ENCODE measurements at regions not wholly inside any gene's neighbourhood (a gene's known extent, or its start where the extent isn't known, plus 50 kb on each side); places are given as distances from the start of the nearest gene placed in this dataset.
"Not testable (repeated sequence)": the region's sequence is repeated elsewhere in the genome, so short reads cannot be mapped to it uniquely, and the experiment has no call there.

GRCh38 chr1:53393325-53393792 lies 65.5 kb upstream of the LRP8 start:
- TF ChIP-seq POLR2A (IDR thresholded peaks at IDR 0.05; ENCODE audit: low read depth, low read length), result no peak
- FAIRE-seq (no peak), DNase-seq (ENCODE audit: insufficient read length, low spot score) (peak; percentile 70)

- no peak for TF ChIP-seq POLR2A (IDR thresholded peaks at IDR 0.05; ENCODE audit: low read depth, low read length)
- DNase-seq (ENCODE audit: insufficient read length, low spot score), result no peak
- no peak for FAIRE-seq
Measured at GRCh38 chr1:53394306-53394705, 64.9 kb upstream of the DMRTB1 start.

- TF ChIP-seq POLR2A (IDR thresholded peaks at IDR 0.05; ENCODE audit: low read depth, low read length), result no peak
- DNase-seq (ENCODE audit: insufficient read length, low spot score) (no peak), FAIRE-seq (no peak)
Measured at GRCh38 chr1:53395671-53396215, 63.5 kb upstream of the DMRTB1 start.

- FAIRE-seq (no peak), DNase-seq (ENCODE audit: insufficient read length, low spot score) (no peak)
- TF ChIP-seq POLR2A (IDR thresholded peaks at IDR 0.05; ENCODE audit: low read depth, low read length), result no peak
Measured at GRCh38 chr1:53396573-53397268, 62.5 kb upstream of the DMRTB1 start.

GRCh38 chr1:53398091-53398490 lies 61.1 kb upstream of the DMRTB1 start:
- FAIRE-seq (no peak), DNase-seq (ENCODE audit: insufficient read length, low spot score) (no peak)
- TF ChIP-seq POLR2A (IDR thresholded peaks at IDR 0.05; ENCODE audit: low read depth, low read length), result no peak

- TF ChIP-seq POLR2A (IDR thresholded peaks at IDR 0.05; ENCODE audit: low read depth, low read length), result no peak
- no peak for FAIRE-seq
- DNase-seq (ENCODE audit: insufficient read length, low spot score), result no peak
Measured at GRCh38 chr1:53398576-53399365, 60.4 kb upstream of the DMRTB1 start.

- DNase-seq (ENCODE audit: insufficient read length, low spot score); FAIRE-seq: not testable (repeated sequence)
Measured at GRCh38 chr1:53399370-53400133, 59.6 kb upstream of the DMRTB1 start.

- FAIRE-seq (no peak), DNase-seq (ENCODE audit: insufficient read length, low spot score) (no peak)
- TF ChIP-seq POLR2A (IDR thresholded peaks at IDR 0.05; ENCODE audit: low read depth, low read length), result no peak
Measured at GRCh38 chr1:53400761-53401674, 58.2 kb upstream of the DMRTB1 start.

- no peak for TF ChIP-seq POLR2A (IDR thresholded peaks at IDR 0.05; ENCODE audit: low read depth, low read length)
- DNase-seq (ENCODE audit: insufficient read length, low spot score) (no peak), FAIRE-seq (no peak)
Measured at GRCh38 chr1:53401813-53402745, 57.1 kb upstream of the DMRTB1 start.

- DNase-seq (ENCODE audit: insufficient read length, low spot score) (no peak), FAIRE-seq (no peak)
- no peak for TF ChIP-seq POLR2A (IDR thresholded peaks at IDR 0.05; ENCODE audit: low read depth, low read length)
Measured at GRCh38 chr1:53402891-53403655, 56.1 kb upstream of the DMRTB1 start.

GRCh38 chr1:53405737-53406136 lies 53.5 kb upstream of the DMRTB1 start:
- FAIRE-seq (no peak), DNase-seq (ENCODE audit: insufficient read length, low spot score) (no peak)
- TF ChIP-seq POLR2A (IDR thresholded peaks at IDR 0.05; ENCODE audit: low read depth, low read length), result no peak
